Motor neuron (in vitro differentiated cells): ENCODE measurements at regions not wholly inside any gene's neighbourhood (a gene's known extent, or its start where the extent isn't known, plus 50 kb on each side); places are given as distances from the start of the nearest gene placed in this dataset.

Experiments
- ATAC-seq, 8 experiments: fragments of 200-7000 bp; cut with Tn5 transposase; replicated peaks in 6 of 8; 2 replicates each; pipeline ENCODE4 v1.8.0; 2021; ENCODE audit warnings: mild to moderate bottlenecking in 8 of 8, moderate library complexity in 8 of 8
- H3K27ac ChIP-seq, 2 donors: fragments of 250-450 bp; sonication (Bioruptor Pico); 2 replicates each; pipeline ENCODE4 v1.9.0; 2021; ENCODE audit warnings: antibody characterized with exemption in 2 of 2, mild to moderate bottlenecking in 2 of 2, moderate library complexity in 1 of 2
- H3K4me1 ChIP-seq, 2 donors: fragments of 250-450 bp; sonication (Bioruptor Pico); replicated peaks in 1 of 2; 2 replicates each; pipeline ENCODE4 v1.6.1; 2021; ENCODE audit warnings: antibody characterized with exemption in 2 of 2, mild to moderate bottlenecking in 2 of 2, moderate library complexity in 1 of 2
- H3K4me3 ChIP-seq, 5 donors: fragments of 250-450 bp; sonication (Bioruptor Pico); 2 replicates each; pipeline ENCODE4 v1.9.0; 2021; ENCODE audit warnings: antibody characterized with exemption in 5 of 5, mild to moderate bottlenecking in 5 of 5, moderate library complexity in 4 of 5
- WGBS, 10 experiments: fragments of 450-650 bp; shearing (Covaris generic); methylation state at CpG; one replicate each; pipeline ENCODE4 v1.0.0; 2022; 5-methylcytosine and 5-hydroxymethylcytosine counted together
- in situ Hi-C, 9 experiments: fragments of 400-800 bp; cut with MboI; loops; one replicate each; pipeline ENCODE4 v1.15.0; 2021; ENCODE audit warnings: low sequenced_read_pairs in 9 of 9, low pct_unique_long_range_greater_than_20kb in 2 of 9; ENCODE audit not compliant: unreplicated experiment in 9 of 9

- Histone ChIP-seq H3K4me3 (no peak overlapping the region), H3K4me1 (no peaks in the 10 kb centered on the region), H3K27ac (no peak overlapping the region)
- in situ Hi-C loops: no loop called here
- WGBS, 10 experiments: 0 to 100% (median 69%) methylated on average over 1 to 3 of the region's 3 CpGs; no CpG with 5 or more reads in 1 of the 10 experiments
- ATAC-seq: peak in 2 of 8 experiments; percentile 21 to 65
Observed at GRCh38 chr5:56722317-56722716, 93.0 kb upstream of the MAP3K1 start.

- Histone ChIP-seq H3K4me1 (no peaks in the 10 kb centered on the region), H3K4me3 (no peak overlapping the region), H3K27ac (no peak overlapping the region)
- in situ Hi-C loops: no loop called here
- WGBS, 10 experiments: 18 to 97% (median 84%) methylated on average over 2 to 11 of the region's 11 CpGs; no CpG with 5 or more reads in 1 of the 10 experiments
- peak in 3 of 8 experiments; percentile 36 to 72 (median 67) for ATAC-seq
Observed at GRCh38 chr5:56717253-56717987, 97.9 kb upstream of the MAP3K1 start.

- H3K27ac ChIP-seq: no peak overlapping the region
- in situ Hi-C loops: no loop called here
- 53 to 100% (median 82%) methylated on average over 1 to 3 of the region's 3 CpGs for WGBS, 10 experiments
- no peaks in the 10 kb centered on the region for H3K4me1 ChIP-seq
- ATAC-seq: no peak
- H3K4me3 ChIP-seq: no peak overlapping the region
Observed at GRCh38 chr5:56715986-56716385, 99.4 kb upstream of the MAP3K1 start.

- Histone ChIP-seq H3K4me3 (no peak overlapping the region), H3K4me1 (no peaks in the 10 kb centered on the region), H3K27ac (no peak overlapping the region)
- 40 to 83% (median 65%) methylated on average over 1 to 5 of the region's 5 CpGs; no CpG with 5 or more reads in 1 of the 10 experiments for WGBS, 10 experiments
- no peak for ATAC-seq
- in situ Hi-C loops: no loop called here
Observed at GRCh38 chr5:56712895-56713591, 102.3 kb upstream of the MAP3K1 start.

GRCh38 chr5:56710826-56711590, 104.3 kb upstream of the MAP3K1 start:
- Histone ChIP-seq H3K4me3 (no peak overlapping the region), H3K27ac (no peak overlapping the region), H3K4me1 (no peaks in the 10 kb centered on the region)
- in situ Hi-C loops: no loop called here
- peak in 2 of 8 experiments; percentile 90 to 97 for ATAC-seq
- WGBS, 10 experiments: 3 to 100% (median 85%) methylated on average over 1 to 3 of the region's 3 CpGs

- Histone ChIP-seq H3K27ac (no peak overlapping the region), H3K4me3 (no peak overlapping the region), H3K4me1 (no peaks in the 10 kb centered on the region)
- in situ Hi-C loops: no loop called here
- WGBS, 10 experiments: 72 to 100% (median 84%) methylated on average over 2 to 3 of the region's 3 CpGs; no CpG with 5 or more reads in 5 of the 10 experiments
- ATAC-seq: no peak
Observed at GRCh38 chr5:56706504-56706903, 108.8 kb upstream of the MAP3K1 start.

- Histone ChIP-seq H3K27ac (no peak overlapping the region), H3K4me1 (no peaks in the 10 kb centered on the region), H3K4me3 (no peak overlapping the region)
- in situ Hi-C loops: no loop called here
- 29 to 87% (median 67%) methylated on average over 1 to 5 of the region's 5 CpGs; no CpG with 5 or more reads in 2 of the 10 experiments for whole genome bisulfite sequencing, 10 experiments
- ATAC-seq: no peak
Observed at GRCh38 chr5:56705217-56705616, 110.1 kb upstream of the MAP3K1 start.

GRCh38 chr5:56703952-56704351, 111.4 kb upstream of the MAP3K1 start:
- ATAC-seq: no peak
- Histone ChIP-seq H3K4me3 (no peak overlapping the region), H3K27ac (no peak overlapping the region), H3K4me1 (peaks cover 0 to 10% of the 10 kb centered on the region in 2 donors)
- in situ Hi-C loops: no loop called here
- 67 to 100% (median 100%) methylated on average over 1 to 2 of the region's 2 CpGs; no CpG with 5 or more reads in 3 of the 10 experiments for WGBS, 10 experiments

- Histone ChIP-seq H3K27ac (no peak overlapping the region), H3K4me3 (no peak overlapping the region), H3K4me1 (peaks cover 0 to 11% of the 10 kb centered on the region in 2 donors)
- 55 to 100% (median 80%) methylated on average over 1 to 4 of the region's 4 CpGs; no CpG with 5 or more reads in 4 of the 10 experiments for WGBS, 10 experiments
- in situ Hi-C loops: no loop called here
- no peak for ATAC-seq
Observed at GRCh38 chr5:56700711-56701110, 114.6 kb upstream of the MAP3K1 start.

- H3K4me1 ChIP-seq: peaks cover 0 to 11% of the 10 kb centered on the region in 2 donors
- in situ Hi-C loops: no loop called here
- no peak overlapping the region for H3K4me3 ChIP-seq
- peak in 5 of 8 experiments; percentile 20 to 45 (median 38) for ATAC-seq
- WGBS, 10 experiments: 21 to 91% (median 40%) methylated on average over 3 to 8 of the region's 8 CpGs; no CpG with 5 or more reads in 4 of the 10 experiments
- no peak overlapping the region for H3K27ac ChIP-seq
Observed at GRCh38 chr5:56699538-56699937, 115.8 kb upstream of the MAP3K1 start.

- ATAC-seq: peak; percentile 18 to 92 (median 44)
Observed at GRCh38 chr5:56698463-56699381, 116.6 kb upstream of the MAP3K1 start.

GRCh38 chr5:56696900-56697299, 118.4 kb upstream of the MAP3K1 start:
- in situ Hi-C loops: no loop called here
- Histone ChIP-seq H3K4me1 (peaks cover 0 to 11% of the 10 kb centered on the region in 2 donors), H3K4me3 (no peak overlapping the region), H3K27ac (no peak overlapping the region)
- ATAC-seq: no peak
- WGBS, 10 experiments: 20 to 100% (median 100%) methylated on average over 1 of the region's 1 CpG; no CpG with 5 or more reads in 4 of the 10 experiments

More at GRCh38 chr5:56698463-56699381, 116.6 kb upstream of the MAP3K1 start:
- in situ Hi-C loops: no loop called here
- 8 to 83% (median 32%) methylated on average over 1 to 3 of the region's 5 CpGs; no CpG with 5 or more reads in 2 of the 10 experiments for WGBS, 10 experiments
- H3K4me3 ChIP-seq: no peak overlapping the region
- peaks cover 0 to 11% of the 10 kb centered on the region in 2 donors for H3K4me1 ChIP-seq
- H3K27ac ChIP-seq: no peak overlapping the region
